ENCODE measurements at regions not wholly inside any gene's neighbourhood (a gene's known extent, or its start where the extent isn't known, plus 50 kb on each side); places are given as distances from the start of the nearest gene placed in this dataset.
"Not testable (repeated sequence)": the region's sequence is repeated elsewhere in the genome, so short reads cannot be mapped to it uniquely, and the experiment has no call there.

DNA sequence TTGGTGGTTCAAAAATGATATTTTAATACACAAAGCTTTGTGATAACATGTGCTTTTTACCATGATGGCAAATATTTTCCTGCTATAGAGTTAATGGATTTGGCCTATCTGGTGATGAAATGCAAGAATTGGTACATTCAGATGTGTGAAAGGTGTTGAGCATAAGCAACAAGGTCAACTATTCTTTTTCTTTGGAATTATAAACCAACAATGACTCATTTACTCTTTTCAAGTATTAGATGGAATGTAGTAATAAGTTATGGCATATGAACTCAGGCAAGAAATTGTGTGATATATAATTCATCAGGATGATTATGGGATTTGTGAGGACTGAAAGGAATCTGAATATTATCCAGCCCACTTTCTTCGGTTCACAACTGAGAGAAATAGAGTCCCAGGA, 471.4 kb downstream of the ETNK1 start:
- DNase-seq = no peak

DNA sequence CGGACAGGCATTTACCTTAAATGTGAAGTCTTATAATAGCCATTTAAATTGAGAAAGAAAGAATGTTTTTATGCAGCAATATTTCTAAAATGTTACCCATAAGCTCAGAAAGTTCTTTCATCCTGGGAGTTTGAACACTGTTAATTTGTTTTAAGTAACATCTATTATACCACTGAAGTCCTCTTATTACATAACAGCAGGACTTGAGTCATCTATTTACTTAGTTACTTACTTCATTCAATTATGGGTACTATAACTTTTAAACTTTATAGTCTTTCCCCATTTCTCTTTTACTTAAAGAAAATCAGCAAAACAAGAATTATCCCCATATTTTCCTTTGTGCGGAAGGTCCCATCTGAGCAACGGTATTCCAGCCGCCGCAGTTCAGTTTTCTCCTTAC, 473.1 kb downstream of the ETNK1 start:
- DNase-seq = no peak

DNA sequence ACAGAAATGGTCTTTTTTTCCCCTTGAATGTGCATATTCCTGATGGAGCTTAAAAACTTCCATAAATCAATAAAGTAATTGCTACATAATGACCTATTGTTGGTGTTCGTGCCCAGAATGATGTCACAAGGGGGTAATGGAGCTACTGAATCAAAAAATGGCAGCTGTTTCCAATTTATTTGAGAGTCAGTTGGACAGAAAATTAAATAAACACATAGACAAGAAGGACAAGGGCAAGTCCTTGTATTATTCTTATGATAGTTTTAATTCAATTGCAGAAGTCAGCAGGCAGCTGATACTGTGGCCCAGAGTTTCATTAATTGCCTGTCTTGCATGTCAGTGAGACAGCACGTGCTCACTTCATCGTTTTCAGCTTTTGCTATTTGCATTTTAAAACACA, 473.5 kb downstream of the ETNK1 start:
- DNase-seq = no peak

DNA sequence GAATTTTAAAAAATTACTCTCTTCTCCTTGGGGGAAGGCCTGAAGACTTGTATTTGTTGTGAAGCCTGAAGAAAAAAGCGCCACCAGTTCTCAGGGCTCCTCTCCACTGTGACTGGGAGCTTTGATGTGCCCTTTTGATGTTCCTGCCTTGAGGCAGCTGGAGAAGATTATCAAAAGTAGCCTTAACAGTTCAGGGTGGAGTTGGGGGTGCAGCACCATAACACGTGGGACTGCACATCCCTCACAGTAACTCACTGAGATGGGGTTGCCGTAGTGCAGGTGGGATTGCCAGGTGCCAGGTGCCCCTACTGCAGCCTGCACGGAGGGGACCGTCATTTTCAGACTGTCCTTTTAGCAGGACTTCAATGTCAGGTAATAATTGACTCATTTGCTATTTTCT, 474.1 kb downstream of the ETNK1 start:
- DNase-seq = no peak

DNA sequence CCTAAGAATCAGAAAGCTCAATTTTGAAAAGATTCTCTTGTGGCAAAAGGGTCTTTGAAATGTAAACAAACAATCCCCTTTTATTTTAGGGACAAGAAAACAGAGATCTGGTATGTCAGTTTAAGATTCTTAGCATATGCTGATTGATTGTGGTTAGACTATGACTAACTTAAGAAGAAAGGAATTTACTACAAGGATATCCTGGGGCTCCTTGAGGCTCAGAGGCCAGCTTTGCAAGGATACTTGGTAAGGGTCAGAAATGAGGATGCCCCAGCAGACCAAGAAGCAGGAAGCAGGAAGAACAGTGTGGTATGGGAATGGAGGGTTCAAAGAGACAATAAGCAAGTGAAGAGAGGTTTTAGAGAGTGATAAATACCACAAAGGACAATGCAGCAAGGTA, 474.6 kb downstream of the ETNK1 start:
- DNase-seq = no peak

DNA sequence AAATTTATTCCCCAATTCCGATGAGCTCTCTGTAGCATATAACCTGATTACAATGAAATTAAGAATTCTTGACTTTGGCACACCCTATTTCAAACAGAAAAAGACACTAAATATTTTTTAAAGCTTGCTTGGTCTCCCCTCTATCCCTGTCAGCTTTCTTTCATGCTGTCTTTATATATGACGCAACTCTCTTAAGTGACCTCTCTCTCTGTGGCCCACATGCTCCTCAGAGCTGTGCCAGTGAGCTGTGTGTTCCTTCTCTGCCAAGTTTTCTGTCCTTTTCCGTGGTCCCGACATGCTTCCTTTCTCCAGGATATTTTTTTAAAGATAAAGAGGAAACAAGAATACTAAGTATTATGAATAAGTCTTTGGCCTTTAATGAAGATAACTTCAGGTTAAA, 484.0 kb downstream of the ETNK1 start:
- DNase-seq = no peak

DNA sequence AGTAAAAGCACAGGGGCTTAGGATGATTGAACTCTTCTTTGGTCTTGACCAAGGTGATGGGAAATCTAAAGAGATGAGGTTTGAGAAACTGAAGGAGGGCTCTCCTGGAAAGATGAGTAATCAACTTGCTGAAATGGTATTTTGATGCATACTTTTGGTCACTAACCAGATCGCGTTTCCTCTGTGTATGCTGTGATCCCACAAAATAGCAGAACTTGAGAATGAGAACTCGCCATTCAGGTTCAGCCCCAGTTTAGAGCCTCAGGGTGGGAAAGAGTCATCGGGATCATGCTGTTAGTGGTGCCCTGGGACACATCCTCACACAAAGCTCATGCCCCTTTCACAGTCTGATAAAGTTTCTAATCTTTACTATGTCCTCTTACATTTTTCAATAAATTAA, 488.8 kb downstream of the ETNK1 start:
- no peak for DNase-seq

DNA sequence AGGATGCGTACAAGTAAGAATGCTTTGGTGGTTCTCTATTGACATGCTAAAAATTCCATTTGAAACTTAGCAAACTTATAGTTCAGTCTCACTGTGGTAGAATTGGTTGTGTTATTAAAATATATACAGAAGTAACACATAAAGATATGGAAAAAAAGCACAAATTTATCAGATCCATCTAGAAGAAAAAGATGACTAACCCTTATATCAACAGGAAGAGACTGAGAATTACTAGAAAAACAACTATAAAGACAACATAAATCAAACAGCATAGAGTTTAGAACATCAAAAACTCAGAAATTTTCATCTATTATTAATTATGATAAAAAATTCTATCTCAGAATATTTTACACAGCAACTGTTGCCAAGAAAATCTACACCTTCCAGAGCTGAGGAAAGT, 491.0 kb downstream of the ETNK1 start:
- no peak for DNase-seq

DNA sequence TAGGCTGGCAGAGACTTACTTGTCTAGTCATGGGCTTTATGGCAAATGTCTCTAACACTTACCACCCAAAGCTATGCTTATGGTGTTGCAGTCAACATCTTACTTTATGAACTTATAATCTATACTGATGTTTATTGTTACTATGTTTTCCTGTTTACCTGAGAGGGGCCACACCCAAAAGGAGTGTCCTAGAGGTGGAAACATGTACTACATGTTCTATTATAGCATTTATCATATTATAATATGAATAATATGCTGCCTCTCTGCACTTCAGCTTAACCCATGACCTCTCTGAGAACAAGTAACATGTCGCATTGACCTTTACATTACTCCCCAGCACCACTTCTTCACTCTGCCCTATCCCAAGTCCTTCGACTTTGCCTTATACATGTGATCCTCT, 501.8 kb downstream of the ETNK1 start:
- DNase-seq = no peak

DNA sequence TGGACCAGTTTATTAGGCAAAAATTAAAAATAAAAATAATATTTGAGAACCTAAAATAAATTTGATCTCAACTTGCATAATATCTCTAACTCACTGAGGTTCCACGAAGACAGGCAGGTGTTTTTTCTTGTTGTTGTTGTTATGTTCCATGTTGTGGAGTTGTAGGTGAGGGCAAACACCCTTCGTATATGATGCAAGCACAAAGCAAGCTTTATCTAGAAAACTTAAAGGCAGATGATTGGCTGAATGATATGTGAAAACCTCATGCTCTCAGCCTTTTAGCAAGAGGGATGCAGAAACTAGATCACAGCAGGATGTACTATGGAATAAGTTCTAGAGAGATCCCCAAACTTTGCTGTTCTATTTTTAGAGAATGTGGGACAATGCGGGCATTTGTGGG, 502.7 kb downstream of the ETNK1 start:
- DNase-seq = no peak

DNA sequence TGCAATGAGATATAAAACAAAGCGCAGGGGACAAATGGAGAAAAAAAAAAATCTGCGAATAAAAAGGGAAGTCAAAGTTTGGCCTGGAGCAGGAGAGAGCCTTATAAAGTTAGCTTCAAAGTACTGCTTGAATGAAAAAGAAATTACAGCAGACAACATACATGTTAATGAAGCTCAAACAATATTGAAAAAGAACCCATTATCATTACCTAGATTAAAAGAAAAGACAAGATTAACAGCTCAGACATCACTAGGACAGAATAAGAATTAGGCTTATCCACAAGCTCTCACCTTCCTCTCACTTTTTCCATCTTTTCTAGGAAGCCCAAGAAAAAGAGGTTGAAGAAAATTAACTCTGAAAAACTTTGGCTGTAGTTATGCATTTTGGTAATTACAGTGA, 503.5 kb downstream of the ETNK1 start:
- DNase-seq = no peak

DNA sequence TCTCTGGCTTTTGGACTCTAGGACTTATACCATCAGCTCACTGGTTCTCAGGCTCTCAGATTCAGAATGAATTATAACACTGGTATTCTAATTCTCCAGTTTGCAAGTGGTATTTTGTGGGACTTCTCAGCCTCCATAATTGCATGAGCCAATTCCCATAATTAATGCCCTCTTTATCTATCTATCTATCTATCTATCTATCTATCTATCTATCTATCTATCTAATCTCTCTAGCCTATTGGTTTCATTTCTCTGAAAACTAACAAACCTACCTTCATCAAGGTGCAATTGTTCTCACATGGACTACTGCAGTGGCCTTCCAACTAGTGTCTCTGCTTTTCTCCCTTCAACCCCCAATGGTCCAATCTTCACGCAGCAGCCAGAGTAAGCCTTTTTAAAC, 507.4 kb downstream of the ETNK1 start:
- no peak for DNase-seq

DNA sequence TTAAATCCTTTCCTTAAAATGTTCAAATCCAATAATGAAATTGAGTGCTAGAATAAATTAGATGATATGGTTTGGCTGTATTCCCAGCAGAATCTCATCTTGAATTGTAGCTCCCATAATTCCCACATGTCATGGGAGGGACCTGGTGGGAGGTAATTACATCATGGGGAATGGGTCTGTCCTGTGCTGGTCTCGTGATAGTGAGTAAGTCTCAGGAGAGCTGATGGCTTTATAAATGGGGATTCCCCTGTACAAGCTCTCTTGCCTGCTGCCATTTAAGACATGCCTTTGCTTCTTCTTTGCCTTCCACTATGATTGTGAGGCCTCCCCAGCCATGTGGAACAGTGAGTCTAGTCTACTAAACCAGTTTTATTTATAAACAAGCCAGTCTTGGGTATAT, 508.5 kb downstream of the ETNK1 start:
- DNase-seq = no peak

DNA sequence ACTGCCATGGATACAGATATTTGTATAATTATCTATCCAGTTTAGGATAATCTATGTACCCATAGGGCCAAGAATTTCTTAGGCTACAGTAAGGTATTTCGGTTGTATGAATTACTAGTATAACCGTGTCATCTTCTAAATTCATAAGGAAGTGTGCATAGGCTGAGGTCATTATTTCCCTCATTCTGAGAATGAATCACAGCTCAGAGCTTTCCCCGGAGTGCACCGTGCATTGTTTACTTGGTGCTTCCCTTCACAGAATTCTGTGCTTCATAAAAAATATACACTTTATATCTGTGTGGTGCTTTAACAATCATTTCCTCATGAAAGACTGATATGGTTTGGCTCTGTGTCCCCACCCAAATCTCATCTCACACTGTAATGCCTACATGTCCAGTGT, 514.1 kb downstream of the ETNK1 start:
- DNase-seq = no peak

DNA sequence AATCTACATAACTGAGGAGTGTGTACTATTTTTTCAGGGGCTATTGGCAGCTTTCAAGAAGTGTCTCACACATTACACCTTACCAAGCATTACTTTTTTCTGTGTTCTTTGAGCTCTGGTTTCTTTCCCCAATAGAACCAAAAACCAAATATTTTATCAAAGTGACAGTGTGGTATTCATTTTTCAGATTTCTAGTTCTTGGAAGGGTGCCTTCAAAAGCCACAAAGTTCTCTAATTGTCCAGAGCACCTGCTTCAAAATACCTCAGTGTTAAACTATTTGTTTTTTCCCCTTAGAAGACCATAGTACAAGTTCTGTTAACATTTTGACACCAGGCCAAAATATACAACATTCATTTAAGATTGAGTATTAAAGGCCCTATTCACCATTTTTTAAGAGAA, 515.7 kb downstream of the ETNK1 start:
- DNase-seq = no peak

DNA sequence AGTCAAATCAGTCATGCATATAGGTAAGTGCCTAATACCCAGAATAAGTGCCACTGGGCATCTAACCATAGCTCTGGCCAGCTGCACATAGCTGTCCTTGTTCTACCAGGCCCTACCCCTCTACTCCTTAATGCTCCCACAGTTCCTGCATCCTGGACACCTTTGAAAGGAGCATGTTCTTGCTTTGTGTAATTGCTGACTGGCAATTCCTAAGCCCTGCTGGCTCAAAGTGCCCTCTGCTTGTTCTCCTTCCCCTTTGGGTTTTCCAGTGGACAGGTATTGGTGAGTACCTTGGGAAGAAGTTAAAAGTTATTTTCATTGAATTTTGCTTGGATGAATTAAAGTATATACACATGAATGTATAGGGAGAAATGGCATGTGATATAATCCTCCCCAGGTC, 516.4 kb downstream of the ETNK1 start:
- no peak for DNase-seq

DNA sequence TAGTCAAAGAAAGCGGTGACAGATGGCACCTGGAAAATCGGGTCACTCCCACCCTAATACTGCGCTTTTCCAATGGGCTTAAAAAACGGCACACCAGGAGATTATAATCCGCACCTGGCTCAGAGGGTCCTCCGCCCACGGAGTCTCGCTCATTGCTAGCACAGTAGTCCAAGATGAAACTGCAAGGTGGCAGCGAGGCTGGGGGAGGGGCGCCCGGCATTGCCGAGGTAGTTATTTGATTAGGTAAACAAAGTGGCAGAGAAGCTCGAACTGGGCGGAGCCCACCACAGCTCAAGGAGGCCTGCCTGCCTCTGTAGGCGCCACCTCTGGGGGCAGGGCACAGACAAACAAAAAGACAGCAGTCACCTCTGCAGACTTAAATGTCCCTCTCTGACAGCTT, 521.1 kb downstream of the ETNK1 start:
- DNase-seq = not testable (repeated sequence)

DNA sequence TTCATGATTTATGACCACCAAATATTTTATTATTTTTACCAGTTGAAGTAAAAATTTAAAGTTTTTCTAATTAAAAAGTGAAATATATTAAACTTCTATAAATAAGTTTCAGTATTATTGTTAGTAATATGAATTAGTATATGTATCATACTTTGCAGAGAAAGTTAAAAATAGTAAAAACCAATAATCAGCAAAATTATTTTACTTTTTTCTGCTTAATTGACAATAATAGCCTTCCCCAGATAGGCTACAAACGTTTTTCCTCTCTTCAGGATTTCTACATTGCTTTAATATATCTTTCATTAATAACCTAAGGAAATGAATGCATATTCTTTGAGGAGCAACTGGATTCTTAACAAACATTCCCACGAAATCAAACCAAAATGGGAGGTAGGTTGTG, 543.5 kb downstream of the ETNK1 start:
- no peak for DNase-seq

DNA sequence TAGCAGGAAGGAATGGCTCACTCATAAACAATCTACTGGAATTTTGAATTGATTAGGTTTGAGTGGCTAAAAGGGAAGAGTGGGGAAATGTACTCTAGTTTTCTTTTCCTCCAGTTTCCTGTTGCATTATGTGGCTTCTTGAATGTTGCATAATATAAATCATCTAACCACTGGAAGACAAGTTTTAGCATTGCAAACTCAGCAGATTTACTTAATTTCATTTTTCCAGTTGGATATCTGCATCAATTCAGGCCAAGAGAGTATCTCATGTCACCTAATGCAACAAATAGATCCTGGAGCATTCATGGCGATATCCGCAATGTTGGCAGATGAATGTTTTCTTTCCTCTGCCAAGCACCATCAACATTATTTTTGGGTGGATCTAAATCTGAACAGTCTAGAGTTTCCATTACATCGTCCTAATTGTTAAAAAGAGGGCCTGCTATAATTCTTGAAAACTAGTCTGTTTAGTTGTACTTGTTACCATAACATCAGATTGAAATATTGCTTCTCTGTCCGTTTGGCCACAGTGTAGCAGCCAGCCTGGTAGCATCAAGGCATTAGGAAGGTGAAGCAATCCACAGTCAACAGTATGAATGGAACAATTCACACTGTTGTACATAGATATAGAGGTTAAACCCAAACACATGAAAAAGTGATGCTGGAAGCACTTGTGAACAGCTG, 544.2 kb downstream of the ETNK1 start:
- DNase-seq = no peak

DNA sequence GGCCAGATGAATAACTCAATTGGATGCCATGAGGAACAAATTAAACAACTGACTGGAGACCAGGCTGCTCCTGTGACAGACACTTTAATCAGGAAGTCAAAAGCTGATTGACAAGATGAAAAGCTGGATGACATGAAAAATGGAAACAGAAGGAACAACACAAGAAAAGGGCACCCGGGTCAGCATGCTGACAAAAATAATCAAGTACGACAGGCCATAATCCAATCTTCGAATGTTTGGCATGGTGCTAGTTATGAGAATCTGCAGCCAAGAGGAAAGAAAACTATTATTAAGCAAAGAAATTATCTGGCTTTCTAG, 544.7 kb downstream of the ETNK1 start:
- DNase-seq = no peak

DNA sequence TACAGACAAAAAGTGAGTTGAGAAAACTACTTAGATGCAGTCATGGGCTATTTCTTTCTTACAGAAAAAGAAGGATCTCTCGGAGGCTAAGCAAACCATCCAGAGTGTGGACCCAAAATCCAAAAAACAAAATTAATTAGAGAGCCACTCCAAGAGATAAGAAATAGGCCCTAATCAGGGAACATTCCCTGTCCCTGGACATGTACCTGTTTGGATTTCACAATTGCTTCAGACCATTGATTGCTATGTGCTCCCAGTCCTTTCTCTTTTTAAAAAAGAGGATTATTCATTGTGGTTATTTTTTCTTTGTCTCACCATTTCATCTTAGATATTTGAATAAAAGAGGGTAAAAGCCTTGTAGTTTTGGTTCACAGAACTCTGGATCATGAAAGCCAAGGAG, 549.9 kb downstream of the ETNK1 start:
- DNase-seq = no peak

DNA sequence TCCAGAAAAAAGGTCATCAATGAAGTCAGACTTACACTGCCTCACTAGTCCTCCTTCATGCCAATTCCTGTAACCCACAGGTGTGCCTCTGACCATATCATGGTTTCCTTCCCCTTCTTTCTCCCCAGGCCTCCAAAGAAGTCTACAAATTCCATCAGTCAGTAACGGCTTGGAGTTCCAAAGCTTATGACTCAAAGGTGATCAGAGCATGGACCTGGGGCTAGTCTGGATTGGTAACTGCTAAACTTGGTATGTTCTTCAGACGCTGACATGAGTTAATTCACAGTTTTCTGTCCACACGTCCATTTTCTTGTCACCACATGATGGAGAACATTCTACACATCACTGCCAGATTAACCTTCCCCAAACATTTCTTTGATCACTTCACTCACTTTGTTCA, 560.4 kb downstream of the ETNK1 start:
- DNase-seq = no peak

DNA sequence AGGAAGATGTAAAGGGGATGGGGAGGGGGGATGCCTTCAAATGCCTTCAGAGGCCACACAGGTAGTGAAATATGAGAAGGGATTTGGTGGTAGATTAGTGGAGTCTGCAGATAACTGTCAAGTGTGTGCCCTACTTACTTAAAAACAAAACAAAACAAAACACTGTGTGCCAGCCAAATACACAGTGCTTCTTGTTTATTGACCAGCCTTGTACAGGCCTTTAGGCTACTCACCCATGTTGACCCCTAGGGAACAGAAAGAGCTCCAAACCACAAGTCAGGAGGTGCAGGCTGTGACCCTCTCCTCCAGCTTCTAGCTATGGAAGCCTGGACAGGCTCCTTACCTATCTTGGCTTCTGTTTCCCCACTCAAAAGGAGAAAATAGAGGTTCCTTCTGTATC, 562.0 kb downstream of the ETNK1 start:
- no peak for DNase-seq

DNA sequence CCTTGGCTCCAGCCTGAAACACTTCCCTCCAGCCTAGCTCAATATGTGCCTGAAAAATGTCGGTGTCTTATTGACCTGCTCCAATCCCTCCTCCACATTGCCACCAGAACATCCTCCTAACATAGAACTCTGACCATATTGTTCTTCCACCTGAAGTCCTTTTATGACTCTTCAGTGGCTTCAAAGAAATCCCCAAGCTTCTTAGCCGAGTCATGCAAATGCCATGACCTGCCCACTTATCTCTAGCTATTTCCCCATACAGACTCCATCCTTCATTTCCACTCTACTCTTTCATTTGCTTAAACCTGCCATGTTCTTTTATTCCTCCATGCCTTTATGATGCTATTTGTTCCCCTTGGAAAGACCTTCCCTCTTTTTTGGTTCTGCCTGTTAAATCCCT, 568.6 kb downstream of the ETNK1 start:
- no peak for DNase-seq

DNA sequence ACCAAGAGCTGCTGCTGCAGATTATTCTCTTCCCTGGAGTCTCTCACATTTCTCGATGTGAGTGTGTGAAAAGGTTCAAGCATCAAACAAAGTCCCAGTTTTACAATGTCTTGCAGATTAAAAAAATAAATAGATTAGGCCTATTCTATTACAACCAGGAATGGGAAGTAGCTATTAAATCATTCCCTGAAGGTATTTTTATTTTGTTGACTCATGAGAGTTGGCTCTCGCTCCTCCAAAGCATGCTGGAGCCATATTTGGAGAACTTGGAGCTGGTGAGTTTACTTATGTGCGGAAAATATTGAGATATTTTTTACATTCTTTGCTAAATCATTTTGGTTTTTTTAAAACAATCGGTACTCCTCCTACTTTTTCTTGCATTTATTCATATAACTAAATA, 572.3 kb downstream of the ETNK1 start:
- DNase-seq = no peak

DNA sequence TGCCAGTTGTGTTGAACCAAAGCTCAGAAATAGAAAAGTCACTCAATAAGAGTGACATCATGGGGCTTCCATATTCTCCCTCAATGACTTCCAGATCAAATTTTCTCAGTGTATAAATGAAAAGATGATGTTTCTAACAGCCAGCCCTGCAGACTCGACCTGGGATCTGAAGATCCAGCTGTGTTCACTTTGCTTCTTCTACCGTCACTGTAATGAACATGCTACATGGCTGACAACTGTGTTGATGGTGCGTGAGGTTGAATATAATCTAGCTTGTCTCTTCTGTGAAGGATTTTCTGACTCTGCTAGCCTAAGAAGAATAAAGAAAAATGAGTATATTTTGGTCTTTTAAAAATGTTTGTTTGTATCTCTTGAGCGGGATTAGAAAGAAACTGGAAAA, 577.8 kb downstream of the ETNK1 start:
- DNase-seq = no peak
